Sigmoid colon (tissue), 6 donors: ENCODE measurements at regions not wholly inside any gene's neighbourhood (a gene's known extent, or its start where the extent isn't known, plus 50 kb on each side); places are given as distances from the start of the nearest gene placed in this dataset.

Experiments
- DNase-seq: peaks from one replicate; pipeline ENCODE4 v3.0.0-alpha.2; 2019
- H3K27ac ChIP-seq, 4 donors: fragments of 200-600 bp; sonication (generic); one replicate each; pipeline ENCODE4 v1.5.1; 2016 to 2019; ENCODE audit warnings: mild to moderate bottlenecking in 1 of 4
- H3K27me3 ChIP-seq, 3 donors: fragments of 200-600 bp; sonication (generic); one replicate each; pipeline ENCODE4 v1.5.1; 2019; ENCODE audit warnings: mild to moderate bottlenecking in 1 of 3
- H3K36me3 ChIP-seq, 4 donors: fragments of 200-600 bp; sonication (generic); one replicate each; pipeline ENCODE4 v1.5.1; 2016 to 2019
- H3K4me1 ChIP-seq, 4 donors: fragments of 200-600 bp; sonication (generic); one replicate each; pipeline ENCODE4 v1.5.1; 2017 to 2019
- H3K4me3 ChIP-seq, 4 donors: fragments of 200-600 bp; sonication (generic); one replicate each; pipeline ENCODE4 v1.5.1; 2017 to 2019; ENCODE audit warnings: mild to moderate bottlenecking in 2 of 4, moderate library complexity in 1 of 4
- H3K9me3 ChIP-seq, 4 donors: fragments of 200-600 bp in 3 of 4; sonication (generic) in 3 of 4; one replicate each; pipeline versions ENCODE4 v1.5.1 to v1.6.1; 2013 to 2019
- CTCF ChIP-seq, 4 experiments: fragments of 450-650 bp in 3 of 4; fragments of 200-600 bp in 1 of 4; IDR thresholded peaks; one replicate each; pipeline ENCODE4 v1.5.1; 2016 to 2019; ENCODE audit warnings: antibody characterized with exemption in 4 of 4, mild to moderate bottlenecking in 3 of 4, moderate library complexity in 2 of 4
- EP300 ChIP-seq, 4 donors: sonication (generic); formaldehyde crosslinking; IDR thresholded peaks; one replicate each; pipeline ENCODE4 v1.6.1; 2017; ENCODE audit warnings: antibody characterized with exemption in 4 of 4
- POLR2A ChIP-seq, 2 donors: fragments of 450-650 bp; IDR thresholded peaks; one replicate each; pipeline ENCODE4 v1.6.1; 2016; ENCODE audit warnings: antibody characterized with exemption in 2 of 2, mild to moderate bottlenecking in 2 of 2, moderate library complexity in 2 of 2
- POLR2AphosphoS5 ChIP-seq, 4 donors: sonication (generic); formaldehyde crosslinking; IDR thresholded peaks; one replicate each; pipeline ENCODE4 v1.6.1; 2017; ENCODE audit warnings: antibody characterized with exemption in 4 of 4
- WGBS, 2 donors: extraction: QIAGEN DNeasy Blood & Tissue Kit; methylation state at CpG; one replicate each; pipeline ENCODE4 v1.1.7; 2013; 5-methylcytosine and 5-hydroxymethylcytosine counted together
- intact Hi-C: fragments of 100-400 bp; cut with DNase I; formaldehyde crosslinking; loops from one replicate; pipeline ENCODE4 v1.15.1; 2023
- donor health status: healthy with polysubstance abuse.
- donor health status: healthy.

DNA sequence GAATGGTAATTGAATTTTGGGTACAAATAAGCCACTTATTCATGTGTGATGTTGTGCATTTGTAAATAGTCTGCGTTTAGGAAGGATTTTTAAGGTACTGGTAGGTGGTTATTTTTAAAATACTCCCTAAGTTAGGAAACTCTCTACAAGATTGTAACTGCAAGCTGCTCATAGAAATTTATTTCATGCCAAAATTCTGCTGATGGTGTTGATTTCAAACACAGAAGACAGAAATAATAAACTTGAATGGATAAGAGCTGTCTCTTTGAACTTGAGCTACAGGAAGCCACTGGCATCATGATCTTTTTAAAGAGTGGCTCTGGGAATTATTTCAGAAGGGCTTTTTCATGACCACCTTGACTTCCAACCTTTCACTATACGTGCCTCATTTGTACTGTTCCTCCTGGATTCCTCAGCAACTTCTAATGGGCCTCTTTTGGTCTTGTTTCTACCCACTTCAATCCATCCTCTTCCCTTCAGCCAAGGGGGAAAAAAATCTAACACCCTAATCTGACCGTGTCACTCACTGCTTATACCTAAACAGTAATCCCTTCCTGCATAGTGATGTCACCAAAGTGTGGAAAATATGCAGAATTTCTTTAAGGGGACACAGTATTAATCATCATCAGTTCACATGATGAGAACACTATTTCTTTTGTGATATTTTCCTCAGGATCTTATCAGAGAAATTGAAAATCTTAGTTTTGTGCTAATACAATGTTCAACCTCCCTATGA is 113.6 kb downstream of the PFDN4 start:
- no peaks in the 10 kb centered on the region for H3K36me3 ChIP-seq
- WGBS, 2 donors, result 68 to 72% methylated on average over 3 of the region's 3 CpGs
- no peaks in the 10 kb centered on the region for H3K27me3 ChIP-seq
- H3K4me3 ChIP-seq, result no peak overlapping the region
- intact Hi-C loops, result no loop called here
- no peak overlapping the region for H3K27ac ChIP-seq
- H3K9me3 ChIP-seq, result no peaks in the 10 kb centered on the region
- no peaks in the 10 kb centered on the region for H3K4me1 ChIP-seq
- no peak for DNase-seq
- TF ChIP-seq EP300 (IDR thresholded peaks at IDR 0.05) (no peak), POLR2A (IDR thresholded peaks at IDR 0.05) (no peak), POLR2AphosphoS5 (IDR thresholded peaks at IDR 0.05) (no peak), CTCF (IDR thresholded peaks at IDR 0.05) (no peak)

- TF ChIP-seq POLR2AphosphoS5 (IDR thresholded peaks at IDR 0.05) (no peak), CTCF (IDR thresholded peaks at IDR 0.05) (no peak), POLR2A (IDR thresholded peaks at IDR 0.05) (no peak), EP300 (IDR thresholded peaks at IDR 0.05) (no peak)
- DNase-seq, result no peak
- no peaks in the 10 kb centered on the region for H3K4me1 ChIP-seq
- H3K27ac ChIP-seq, result no peak overlapping the region
- intact Hi-C loops, result no loop called here
- WGBS, 2 donors, result 74 to 80% methylated on average over 2 of the region's 2 CpGs
- no peaks in the 10 kb centered on the region for H3K36me3 ChIP-seq
- no peaks in the 10 kb centered on the region for H3K9me3 ChIP-seq
- H3K4me3 ChIP-seq, result no peak overlapping the region
- H3K27me3 ChIP-seq, result no peaks in the 10 kb centered on the region
Observed at GRCh38 chr20:54323227-54323734, 115.4 kb downstream of the PFDN4 start.

GRCh38 chr20:54324041-54324440 is 116.2 kb downstream of the PFDN4 start:
- 79 to 81% methylated on average over 4 of the region's 4 CpGs for WGBS, 2 donors
- Histone ChIP-seq H3K9me3 (no peaks in the 10 kb centered on the region), H3K27me3 (no peaks in the 10 kb centered on the region), H3K27ac (no peak overlapping the region), H3K36me3 (no peaks in the 10 kb centered on the region), H3K4me1 (no peaks in the 10 kb centered on the region), H3K4me3 (no peak overlapping the region)
- intact Hi-C loops, result no loop called here
- TF ChIP-seq POLR2A (IDR thresholded peaks at IDR 0.05), result no peak
- no peak for DNase-seq

DNA sequence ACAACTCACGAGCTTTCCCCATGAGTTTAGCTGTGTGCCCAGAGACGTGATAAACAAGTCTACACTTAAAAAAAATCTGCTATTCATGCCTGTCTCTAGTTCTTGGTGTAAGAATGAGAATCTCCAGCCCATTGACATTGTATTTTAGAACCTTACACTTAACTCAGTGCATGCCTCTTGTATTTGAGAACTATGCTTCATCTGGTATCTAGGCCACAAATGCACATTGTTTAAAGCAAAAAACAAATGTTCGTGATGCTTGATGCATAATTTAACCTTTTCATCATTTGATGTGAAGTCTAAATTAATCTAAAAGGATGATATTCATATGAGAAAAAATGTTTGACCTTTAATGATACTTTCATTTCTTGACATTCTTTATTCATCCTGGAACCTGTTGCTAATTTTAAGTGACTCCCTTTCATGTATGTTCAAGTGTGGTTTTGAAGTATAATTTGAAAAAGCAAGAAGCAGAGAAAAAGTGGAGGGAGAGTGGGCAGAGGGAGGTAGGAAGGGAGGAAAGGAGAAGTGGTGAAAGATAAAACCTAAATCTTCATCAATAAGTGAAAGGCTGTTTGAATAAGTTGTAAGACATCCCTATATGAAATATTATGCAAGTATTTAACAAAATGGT is 116.9 kb downstream of the PFDN4 start:
- intact Hi-C loops, result no loop called here
- TF ChIP-seq POLR2A (IDR thresholded peaks at IDR 0.05) (no peak), EP300 (IDR thresholded peaks at IDR 0.05) (no peak), POLR2AphosphoS5 (IDR thresholded peaks at IDR 0.05) (no peak)
- no peaks in the 10 kb centered on the region for H3K36me3 ChIP-seq
- no peak overlapping the region for H3K4me3 ChIP-seq
- no peaks in the 10 kb centered on the region for H3K4me1 ChIP-seq
- no peak for DNase-seq
- H3K27ac ChIP-seq, result no peak overlapping the region
- 70 to 73% methylated on average over 3 of the region's 3 CpGs for WGBS, 2 donors
- no peaks in the 10 kb centered on the region for H3K27me3 ChIP-seq
- no peaks in the 10 kb centered on the region for H3K9me3 ChIP-seq

DNA sequence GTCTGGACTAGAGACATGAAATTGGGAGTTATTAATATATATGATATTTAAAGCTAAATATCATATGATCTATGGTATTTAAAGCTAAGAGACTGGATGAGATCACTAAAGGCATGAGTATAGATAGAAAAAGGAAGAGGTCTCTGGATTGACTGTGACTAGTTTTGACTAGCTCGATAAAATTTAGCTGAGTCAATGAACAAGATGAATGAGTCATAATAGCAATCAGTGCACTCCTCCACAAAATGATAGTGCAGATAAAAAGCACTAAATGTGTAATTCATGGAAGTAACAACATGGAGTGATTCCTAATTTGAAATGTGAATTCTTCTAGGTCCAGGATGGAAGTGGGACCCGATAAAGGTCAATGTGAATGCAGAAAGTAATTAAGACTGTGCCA is 127.4 kb downstream of the PFDN4 start:
- H3K36me3 ChIP-seq, result no peaks in the 10 kb centered on the region
- H3K9me3 ChIP-seq, result no peaks in the 10 kb centered on the region
- no peak for DNase-seq
- no peak overlapping the region for H3K27ac ChIP-seq
- 89 to 93% methylated on average over 2 of the region's 2 CpGs for WGBS, 2 donors
- H3K4me3 ChIP-seq, result no peak overlapping the region
- intact Hi-C loops, result no loop called here
- no peaks in the 10 kb centered on the region for H3K27me3 ChIP-seq
- H3K4me1 ChIP-seq, result peaks cover 0 to 5% (median 2%) of the 10 kb centered on the region in 4 donors
- TF ChIP-seq POLR2AphosphoS5 (IDR thresholded peaks at IDR 0.05), result no peak
- TF ChIP-seq CTCF (IDR thresholded peaks at IDR 0.05), result no peak
- TF ChIP-seq EP300 (IDR thresholded peaks at IDR 0.05), result no peak
- TF ChIP-seq POLR2A (IDR thresholded peaks at IDR 0.05), result no peak
